GM18909 (cell line): ENCODE measurements at regions not wholly inside any gene's neighbourhood (a gene's known extent, or its start where the extent isn't known, plus 50 kb on each side); places are given as distances from the start of the nearest gene placed in this dataset.

ENCODE experiments used
- ATAC-seq: cut with Tn5 transposase; IDR thresholded peaks from one replicate; pipeline ENCODE4 v1.9.1; 2021; ENCODE audit warnings: mild to moderate bottlenecking; ENCODE audit not compliant: unreplicated experiment, poor library complexity

DNA sequence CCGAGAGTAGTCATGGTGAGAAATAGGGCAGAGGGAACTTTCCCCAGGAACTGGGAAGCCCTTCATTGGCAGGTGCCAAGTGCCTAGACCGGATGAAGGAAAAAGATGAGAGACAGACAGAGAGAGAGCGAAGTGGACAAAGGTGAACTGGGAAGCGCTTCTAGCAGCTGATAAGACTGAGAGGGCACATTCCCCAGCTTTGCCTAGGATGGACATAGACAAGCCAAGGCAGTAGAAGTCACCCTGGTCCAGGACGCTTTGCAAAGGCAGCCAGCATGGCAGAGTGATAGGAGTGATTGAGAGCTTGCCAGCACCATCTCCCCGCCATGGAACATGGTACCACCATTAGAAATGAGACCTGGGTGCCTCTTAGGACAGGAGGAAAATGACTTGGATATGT, 372.8 kb upstream of the MGMT start:
- ATAC-seq, result no peak

DNA sequence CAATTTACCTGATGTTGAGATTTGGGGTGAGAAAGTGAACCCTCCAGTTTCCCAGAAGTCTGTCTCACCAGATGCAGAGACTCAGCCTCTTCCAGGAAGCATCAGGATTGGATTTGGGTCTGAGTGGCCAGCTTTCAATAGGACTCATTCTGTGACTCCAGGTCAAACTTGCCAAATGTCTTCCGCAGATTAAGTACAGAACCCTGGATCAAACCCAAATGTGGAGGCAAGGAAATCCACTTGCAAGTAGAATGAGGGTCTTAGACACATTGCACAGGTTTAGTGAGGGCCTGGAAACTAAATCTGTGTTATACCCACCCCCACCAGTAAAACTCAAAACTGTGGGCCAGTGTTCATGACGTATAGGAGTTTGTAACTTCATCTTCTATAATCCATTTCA, 372.2 kb upstream of the MGMT start:
- no peak for ATAC-seq

DNA sequence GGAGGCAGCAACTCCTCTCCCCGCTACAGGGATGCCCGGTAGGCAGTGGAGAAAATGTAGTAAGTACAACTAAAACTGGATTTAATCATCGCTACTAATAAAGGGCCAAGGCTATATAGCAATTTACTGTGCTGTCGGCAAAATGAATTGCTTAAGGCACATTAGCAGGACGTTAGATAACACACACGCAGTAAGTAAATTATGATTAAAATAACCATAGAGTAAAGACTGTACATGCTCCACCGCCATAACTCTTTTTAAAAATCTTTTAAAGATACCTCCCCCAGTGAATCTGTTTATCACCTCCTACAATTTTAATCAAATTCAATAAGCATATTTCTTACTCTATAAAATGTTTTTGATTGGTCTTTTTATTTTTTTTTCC, 371.4 kb upstream of the MGMT start:
- no peak for ATAC-seq

DNA sequence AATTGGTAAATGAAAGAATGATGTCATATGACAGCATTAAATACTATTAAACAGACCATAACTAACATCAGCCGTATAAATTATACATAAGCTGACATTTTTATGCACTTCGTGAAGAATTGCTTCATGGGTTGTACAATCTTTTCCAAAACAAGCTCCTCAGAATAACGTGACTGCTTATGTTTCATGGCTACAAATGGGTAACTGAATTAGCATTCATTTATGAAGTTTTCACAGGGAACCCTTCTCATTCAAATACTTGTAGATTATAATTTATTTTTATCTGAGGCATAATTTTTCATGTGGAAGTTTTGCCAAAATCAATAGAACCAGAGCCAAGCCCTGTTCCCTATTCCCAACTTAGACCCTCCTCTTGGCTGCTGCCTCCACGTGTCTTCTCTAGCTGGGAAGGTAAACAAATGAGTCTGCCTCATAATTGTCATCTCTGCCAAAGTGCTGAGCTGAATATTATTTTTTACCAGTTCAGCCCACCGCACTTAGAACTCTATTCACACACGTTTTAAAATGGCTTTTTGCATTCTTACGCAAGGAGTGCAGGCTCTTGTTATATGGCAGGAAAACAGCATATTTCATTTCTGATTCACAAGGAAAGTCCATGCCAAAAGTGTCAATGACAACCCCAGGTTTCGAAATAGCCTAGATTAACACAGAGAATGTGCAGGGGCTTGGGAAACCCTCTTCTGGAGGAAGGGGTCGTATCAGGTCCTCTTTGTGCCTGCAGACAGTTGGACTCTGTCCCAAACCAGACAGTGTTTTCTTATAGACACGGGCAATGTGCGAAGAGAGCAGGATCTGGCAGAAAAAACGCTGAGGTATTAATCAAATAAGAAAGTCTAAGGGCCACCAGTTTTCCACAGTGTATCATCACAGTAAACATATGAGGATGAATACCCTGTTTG, 370.7 kb upstream of the MGMT start:
- ATAC-seq, result no peak

DNA sequence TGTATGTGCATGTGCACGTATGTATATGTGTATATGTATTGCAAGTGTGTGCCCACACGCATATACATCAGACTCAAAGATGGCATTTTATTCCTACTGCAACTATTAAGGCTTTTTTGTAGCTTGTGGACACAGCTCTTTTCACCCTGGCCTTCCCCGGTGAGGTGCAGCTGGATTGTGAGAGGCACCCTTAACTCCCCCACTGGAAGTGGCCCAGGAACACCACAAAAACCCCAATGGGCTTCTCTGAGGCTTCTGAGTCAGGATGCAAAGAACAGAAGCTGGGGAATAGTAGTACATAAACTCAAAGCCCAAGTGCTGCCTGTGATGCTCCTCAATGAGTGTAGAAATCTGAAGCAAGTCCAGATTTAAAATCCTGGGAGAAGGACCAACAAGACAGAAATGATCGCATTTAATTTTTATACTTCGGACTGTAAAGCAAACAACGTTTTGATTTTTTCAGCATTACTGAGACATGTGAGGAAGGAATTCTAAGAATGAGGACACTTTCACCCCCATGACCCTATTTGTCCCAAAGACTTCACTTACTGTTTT, 369.2 kb upstream of the MGMT start:
- ATAC-seq, result no peak

DNA sequence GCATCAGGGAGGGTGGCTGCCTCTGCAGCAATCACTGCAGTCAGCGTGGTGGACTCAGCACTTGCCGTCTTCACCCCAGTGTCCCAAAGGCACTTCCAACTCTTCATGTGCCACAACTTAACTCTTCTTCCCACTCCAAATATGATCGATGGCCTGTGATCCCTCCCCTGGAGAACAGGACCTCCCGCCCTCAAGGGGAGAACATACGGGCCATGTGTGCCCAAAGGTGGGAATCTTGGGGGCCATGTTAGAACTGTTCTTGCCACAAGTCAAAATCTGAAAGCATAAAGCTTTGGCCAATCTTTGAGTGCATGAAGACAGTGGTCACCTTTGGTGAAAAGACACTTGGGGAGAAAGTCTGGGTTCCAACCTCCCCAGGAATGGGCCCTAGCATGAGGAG, 368.5 kb upstream of the MGMT start:
- ATAC-seq, result no peak

DNA sequence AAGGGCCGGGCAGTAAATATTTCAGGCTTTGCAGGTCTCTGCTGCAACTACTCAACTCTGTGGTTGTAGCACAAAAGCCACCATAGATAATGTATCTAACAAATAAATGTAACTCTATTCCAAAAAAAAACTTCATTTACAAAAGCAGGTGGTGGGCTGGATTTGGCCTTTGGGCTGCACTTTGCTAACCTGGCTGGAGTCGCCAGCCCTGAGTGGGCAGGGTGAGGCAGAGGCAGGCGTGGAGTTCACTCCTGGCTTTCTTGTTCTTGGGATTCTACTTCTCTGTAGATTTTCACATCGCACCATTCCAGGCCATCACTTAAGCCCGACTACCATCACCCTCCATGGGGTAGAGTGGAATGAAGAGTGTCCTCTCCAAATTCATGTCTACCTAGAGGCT, 367.6 kb upstream of the MGMT start:
- ATAC-seq, result no peak

DNA sequence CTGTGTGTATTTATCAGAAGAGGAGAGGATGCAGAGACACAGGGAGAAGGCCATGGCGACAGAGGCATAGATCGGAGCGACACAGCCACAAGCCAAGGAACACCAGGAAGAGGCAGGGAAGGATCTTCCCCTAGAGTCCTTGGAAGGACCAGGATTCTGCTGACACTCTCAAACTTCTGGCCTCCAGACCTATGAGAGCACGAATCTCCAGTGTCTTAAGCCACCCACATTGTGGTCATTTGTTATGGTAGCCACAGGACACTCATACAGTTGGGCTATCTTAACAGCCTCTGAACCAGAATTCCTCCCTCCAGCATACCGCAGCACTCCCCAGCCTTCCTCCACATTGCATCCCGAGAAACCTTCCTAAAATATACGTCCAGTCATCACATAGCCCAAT, 367.0 kb upstream of the MGMT start:
- ATAC-seq, result no peak

DNA sequence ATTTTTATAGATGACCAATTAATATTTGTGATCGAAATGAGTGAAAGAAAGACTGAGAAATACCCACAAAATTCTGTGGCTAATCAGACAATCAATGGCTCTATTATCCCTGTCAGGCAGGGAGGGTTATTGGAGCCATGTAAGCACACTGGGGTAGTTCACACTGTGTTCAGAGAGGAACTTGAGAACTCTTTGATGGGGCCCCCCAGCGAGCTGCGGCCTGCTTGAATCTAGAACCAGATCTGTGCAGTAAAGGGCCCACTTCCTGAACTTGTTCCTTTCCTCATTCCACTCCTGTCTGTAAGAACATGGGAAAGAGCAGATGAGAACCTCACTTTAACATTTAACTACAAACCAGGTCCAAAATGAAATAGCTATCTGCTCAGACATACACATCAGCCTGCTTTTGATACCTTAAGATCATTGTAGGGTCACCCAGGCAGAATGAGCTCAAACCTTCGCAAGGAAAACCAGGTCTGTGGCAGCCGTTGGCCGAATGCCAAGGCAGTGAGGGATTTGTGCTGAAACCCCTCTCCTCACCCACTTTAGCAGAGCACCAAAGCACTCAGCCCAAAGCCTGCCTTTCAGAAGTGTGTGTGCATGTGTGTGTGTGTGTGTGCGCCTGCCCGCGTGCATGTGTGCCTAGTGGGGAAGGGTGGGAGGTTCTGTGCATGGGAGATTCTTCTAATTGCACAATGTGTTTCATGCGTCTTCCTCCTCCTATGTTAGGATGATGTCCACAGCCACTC, 365.6 kb upstream of the MGMT start:
- ATAC-seq, result no peak

DNA sequence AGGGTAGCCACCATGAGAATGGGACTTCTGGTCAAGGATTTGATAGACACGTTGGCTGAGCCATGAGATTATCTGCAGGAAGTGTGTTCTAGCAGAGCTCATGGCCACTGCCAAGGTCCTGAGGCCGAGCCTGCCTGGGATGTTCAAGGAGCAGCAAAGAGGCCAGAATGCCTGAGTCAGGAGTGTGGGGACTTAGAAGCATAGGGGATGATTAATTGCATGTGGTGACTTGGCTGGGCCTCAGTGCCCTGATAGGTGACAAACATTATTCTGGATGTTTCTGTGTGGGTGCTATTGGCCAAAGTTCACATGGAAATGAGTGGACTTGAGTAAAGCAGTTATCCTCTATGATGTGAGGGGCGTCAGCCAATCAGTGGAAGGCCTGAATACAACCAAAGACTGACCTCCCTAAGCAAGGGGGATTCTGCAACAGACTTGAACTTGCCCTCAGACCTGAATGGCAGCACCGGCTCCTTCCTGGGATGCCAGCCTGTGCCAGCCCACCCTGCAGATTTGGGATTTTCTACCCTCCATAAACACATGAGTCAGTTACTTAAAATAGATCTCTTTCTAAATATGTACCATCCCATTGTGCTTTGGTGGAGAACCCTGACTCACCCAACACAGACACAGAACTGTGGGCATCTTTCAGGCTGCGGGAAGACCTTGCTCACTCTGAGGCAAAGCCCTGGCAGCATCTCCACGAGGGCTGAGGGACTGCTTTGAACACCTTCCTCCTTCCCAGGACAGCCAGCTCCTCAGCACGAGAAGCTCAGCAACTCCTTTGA, 363.9 kb upstream of the MGMT start:
- no peak for ATAC-seq

DNA sequence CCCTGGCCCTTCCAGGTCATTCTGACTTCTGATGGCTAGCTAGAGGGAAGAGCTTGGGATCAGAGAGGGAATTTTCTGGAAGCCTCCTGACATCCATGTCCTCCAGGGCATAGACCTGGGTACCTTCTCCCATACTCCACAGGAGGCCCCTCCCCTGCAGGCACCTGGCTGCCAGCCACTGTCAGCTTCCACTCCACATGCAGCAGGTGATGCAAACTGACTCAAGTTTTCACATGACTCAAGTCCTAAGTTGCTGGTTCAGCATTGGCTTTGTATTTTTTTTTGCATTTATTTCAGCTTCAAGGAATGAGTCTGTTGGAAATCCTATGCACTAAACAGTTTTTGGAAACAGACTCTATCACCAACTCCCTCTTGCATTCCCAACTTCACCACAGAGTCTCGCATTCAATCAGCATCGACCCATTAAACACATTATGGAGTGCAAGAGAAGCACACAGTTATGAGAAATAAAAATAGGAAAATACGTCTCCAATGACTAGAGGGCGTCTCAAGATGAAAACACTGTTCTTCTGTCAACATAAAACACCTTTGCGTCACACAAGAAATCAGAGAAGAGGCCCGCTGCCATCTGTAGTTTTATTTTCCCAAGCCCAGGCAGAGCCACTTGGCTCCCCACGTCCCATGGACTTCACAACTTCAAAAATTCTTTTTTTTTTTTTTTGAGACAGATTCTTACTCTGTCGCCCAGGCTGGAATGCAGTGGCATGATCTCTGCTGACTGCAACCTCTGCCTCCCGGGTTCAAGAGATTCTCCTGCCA, 362.6 kb upstream of the MGMT start:
- no peak for ATAC-seq

DNA sequence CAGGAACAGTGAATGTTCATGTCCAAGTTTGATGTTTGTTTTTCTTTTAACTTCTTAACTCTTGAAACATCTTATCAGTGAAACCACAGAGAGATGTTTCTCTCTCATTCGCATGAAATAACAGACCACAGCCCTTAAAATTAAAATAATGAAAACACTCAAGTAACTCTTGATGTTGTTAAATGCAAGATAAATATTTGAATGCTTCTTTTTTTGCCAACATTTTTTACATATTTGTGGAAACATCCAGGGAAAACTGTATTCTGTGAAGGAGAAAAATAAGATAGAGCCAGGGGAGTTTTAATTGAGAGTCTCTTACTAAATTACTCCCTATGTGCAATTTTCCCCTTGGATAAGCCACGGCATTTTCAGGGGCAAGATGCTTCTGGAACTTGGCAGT, 361.8 kb upstream of the MGMT start:
- ATAC-seq, result no peak

DNA sequence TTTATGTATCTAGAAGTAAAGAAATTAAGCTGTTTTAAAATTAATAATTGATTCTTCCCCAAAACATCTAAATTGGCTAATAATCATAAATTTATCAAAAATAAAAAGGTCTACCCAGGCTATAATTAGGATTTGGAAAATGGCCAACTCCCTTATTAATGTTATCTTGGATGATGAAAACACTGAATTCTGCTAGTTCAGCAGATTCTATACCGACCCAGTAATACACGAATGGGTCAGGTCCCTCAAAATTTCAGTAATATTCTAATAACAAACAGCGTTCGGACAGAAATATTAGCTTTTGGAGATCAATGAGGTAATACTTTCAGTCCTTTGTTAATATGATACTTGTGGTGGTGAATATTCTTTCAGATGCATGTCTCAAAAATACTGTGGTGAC, 360.7 kb upstream of the MGMT start:
- ATAC-seq, result no peak

DNA sequence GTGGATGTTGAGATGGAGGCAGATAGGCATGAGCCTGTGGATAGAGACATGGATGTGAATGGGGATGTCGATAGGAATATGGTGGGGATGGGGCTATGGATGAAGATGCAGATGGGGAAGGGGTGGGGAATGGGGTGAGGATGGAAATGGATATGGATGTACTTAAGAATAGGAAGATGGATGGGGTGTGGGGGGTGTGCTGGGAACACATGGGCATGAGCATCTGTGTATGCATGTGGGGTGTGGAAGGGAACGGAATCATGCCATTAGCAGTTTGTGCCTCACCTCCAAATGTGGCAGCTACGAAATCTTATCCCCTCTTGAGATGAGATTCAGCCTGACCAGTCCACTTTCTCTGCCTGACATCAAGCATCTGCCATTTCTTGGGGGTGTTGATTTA, 359.5 kb upstream of the MGMT start:
- no peak for ATAC-seq

DNA sequence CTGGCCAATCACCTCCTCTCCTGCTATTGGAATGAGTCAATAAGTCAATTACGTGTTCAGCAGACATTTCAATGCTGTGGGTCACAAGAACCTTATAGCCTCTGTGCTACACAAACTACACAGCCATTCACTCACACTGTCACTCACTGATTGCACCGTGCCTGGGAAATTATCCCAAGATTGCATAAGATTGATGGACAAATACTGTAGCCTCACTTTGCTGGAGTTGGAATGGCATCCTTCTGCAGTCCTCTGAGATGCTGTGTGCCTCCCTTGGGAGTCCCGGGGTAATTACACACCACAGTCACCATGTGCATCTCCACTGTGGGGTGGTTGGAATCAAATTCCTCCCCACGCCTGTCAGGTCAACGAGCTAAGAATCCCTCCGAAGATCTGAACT, 358.7 kb upstream of the MGMT start:
- ATAC-seq, result no peak

DNA sequence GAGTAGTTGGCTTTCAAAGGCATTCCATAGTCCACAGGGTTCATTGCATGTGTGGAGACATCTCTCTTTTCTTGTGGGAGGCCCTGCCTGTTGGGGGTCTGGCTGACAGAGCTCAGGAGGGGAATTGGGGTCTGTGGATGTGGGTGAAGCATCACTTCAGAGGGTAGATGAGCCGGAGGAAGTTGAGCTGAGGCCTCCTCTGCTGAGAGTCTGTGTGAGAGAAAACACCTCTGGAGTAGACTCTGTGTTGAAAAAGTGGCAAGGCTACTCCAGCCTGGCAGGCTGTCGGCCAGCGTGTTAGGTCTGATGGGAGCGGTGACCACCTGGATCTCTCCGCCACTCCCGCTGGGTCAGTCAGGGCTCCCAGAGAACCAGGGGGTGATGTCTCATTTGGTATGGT, 358.0 kb upstream of the MGMT start:
- ATAC-seq, result no peak

DNA sequence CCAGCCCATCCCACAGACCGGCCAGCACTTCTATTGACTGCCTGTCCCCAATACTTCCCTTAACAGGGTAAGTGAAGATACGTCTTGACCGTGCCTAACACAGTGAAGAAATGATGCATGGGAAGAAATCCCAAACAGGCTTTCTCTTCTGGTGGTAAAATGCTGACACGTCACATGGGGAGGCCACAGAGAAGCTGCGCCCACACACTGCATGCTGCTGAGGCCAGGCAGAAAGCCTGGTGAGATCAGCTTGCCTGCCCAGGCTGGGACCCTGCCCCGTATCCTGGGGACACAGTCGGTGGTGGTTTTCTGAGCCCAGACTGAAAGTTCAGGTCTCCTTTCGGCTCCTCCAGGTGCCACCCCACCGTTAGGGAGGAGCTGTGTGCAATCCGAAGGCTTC, 356.3 kb upstream of the MGMT start:
- ATAC-seq, result no peak

DNA sequence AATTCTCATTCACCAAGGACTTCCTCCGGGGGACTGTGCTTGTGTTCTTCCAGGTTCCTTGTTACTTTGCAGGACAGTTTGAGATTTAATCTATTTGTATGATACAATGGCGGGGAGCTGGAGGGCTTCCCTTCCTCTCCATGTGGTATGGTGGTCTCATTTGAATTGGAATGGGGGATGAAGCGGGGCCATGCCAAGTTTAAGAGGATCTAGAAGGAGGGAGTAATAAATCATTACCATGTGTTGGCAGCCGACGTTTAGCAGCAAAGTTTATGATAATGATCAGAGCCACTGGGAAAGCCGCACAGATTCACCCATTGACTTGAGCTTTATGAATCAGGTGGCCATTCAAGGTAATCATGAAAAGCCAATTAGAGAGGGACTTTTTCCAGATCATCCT, 355.1 kb upstream of the MGMT start:
- no peak for ATAC-seq

DNA sequence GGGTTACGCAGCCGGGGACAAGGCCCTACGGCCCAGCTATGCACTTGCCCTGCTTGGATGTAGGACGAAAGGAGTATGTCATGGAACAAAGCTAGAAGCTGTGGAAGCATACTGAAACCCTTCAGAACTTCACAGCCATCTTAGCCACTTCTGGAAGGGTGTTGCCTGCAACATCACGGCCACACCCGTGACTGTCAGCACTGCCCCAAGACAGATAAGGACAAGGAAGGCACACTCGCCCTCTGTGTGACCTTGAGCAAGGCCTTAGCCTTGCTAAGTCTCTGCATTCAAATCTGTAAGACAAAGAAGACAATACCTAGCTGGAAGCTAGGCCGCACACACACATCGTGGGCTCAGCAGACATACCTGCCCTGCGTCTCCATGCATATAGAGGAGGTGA, 352.5 kb upstream of the MGMT start:
- ATAC-seq, result no peak

DNA sequence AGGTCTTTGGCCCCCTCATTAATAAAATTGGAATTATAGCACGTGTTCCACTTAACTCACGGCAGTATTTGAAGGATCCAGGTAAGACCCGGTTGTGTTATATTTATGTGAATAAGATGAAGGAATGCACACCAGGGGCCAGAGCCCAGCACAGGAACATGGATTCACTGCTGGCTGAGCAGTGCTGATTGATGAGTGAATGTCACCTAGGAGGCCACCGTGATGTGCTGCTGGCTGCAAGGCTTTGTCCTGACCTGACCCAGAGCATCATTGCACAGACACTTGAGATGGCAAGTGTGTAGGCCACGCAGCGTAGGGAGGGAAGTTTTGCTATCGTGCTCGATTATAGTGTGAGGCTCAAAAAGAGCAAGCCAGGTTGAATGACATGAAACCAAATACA, 350.7 kb upstream of the MGMT start:
- ATAC-seq, result no peak
